A549 (cell line): ENCODE measurements at regions not wholly inside any gene's neighbourhood (a gene's known extent, or its start where the extent isn't known, plus 50 kb on each side); places are given as distances from the start of the nearest gene placed in this dataset.

ENCODE experiments used
- ATAC-seq, 2 experiments: fragments of 200-7000 bp in 1 of 2; fragments of >200 bp in 1 of 2; cut with Nextera tagmentation in 1 of 2; cut with Tn5 transposase in 1 of 2; 3 replicates each; pipeline versions ENCODE4 v1.8.0 to v1.9.1; 2018 to 2020; ENCODE audit warnings: mild to moderate bottlenecking in 1 of 2, moderate library complexity in 1 of 2
- CTCF ChIA-PET: fragments of 300-600 bp; sonication (Branson Sonifier 250); formaldehyde crosslinking; extraction: SDS; loops from one replicate; lab custom pipeline; 2021; ENCODE audit warnings: antibody characterized with exemption, inconsistent platforms; lab: Yijun Ruan, JAX
- POLR2A ChIA-PET: fragments of 350-600 bp; formaldehyde crosslinking; extraction: SDS; loops from one replicate; lab custom pipeline; 2021; ENCODE audit warnings: antibody characterized with exemption, inconsistent platforms; lab: Yijun Ruan, JAX
- DNase-seq, 2 experiments: peaks; one replicate each; pipeline versions ENCODE4 v3.0.0 to v3.0.0-alpha.2; 2011 to 2016; ENCODE audit warnings: low read depth in 1 of 2, low spot score in 1 of 2
- FAIRE-seq: peaks from 2 replicates; lab custom pipeline; 2011; peaks lifted over from hg19 to GRCh38; lab: Jason Lieb, UNC
- H3K27ac ChIP-seq, 2 experiments: fragments of >200 bp; sonication (Bioruptor Twin); formaldehyde crosslinking; 3 replicates each; pipeline ENCODE4 v1.5.1; 2016 to 2017
- H3K4me1 ChIP-seq: fragments of >200 bp; sonication (Bioruptor Twin); formaldehyde crosslinking; 3 replicates; pipeline ENCODE4 v1.6.1; 2016
- H3K4me2 ChIP-seq: fragments of >200 bp; sonication (Bioruptor Twin); formaldehyde crosslinking; 3 replicates; pipeline ENCODE4 v1.6.1; 2016
- H3K4me3 ChIP-seq: fragments of >200 bp; sonication (Bioruptor Twin); formaldehyde crosslinking; 3 replicates; pipeline ENCODE4 v1.5.1; 2016
- H3K9me3 ChIP-seq: fragments of >200 bp; sonication (Bioruptor Twin); formaldehyde crosslinking; 3 replicates; pipeline ENCODE4 v1.6.1; 2016
- CEBPB ChIP-seq, 2 experiments: fragments of >200 bp in 1 of 2; sonication (Bioruptor Twin) in 1 of 2; formaldehyde crosslinking in 1 of 2; IDR thresholded peaks; 2 replicates each; pipeline ENCODE4 v1.6.1; 2012 to 2016
- FOSL2 ChIP-seq, 2 experiments: fragments of 450-650 bp in 1 of 2; fragments of >200 bp in 1 of 2; sonication (Bioruptor Twin) in 1 of 2; formaldehyde crosslinking; IDR thresholded peaks; 2 replicates each; pipeline versions ENCODE4 v1.5.0 to v1.6.1; 2016 to 2020; ENCODE audit warnings: mild to moderate bottlenecking in 1 of 2, moderate library complexity in 1 of 2
- FOXS1 ChIP-seq: fragments of 250-450 bp; sonication (Bioruptor Pico); IDR thresholded peaks from 2 replicates; pipeline ENCODE4 v1.5.0; 2020; ENCODE audit warnings: mild to moderate bottlenecking, moderate library complexity
- GATA3 ChIP-seq: IDR thresholded peaks from 2 replicates; pipeline ENCODE4 v1.6.1; 2012; ENCODE audit warnings: borderline replicate concordance
- HDAC2 ChIP-seq: fragments of 200-600 bp; sonication (generic); IDR thresholded peaks from 2 replicates; pipeline ENCODE4 v1.6.1; 2016
- HEYL ChIP-seq: fragments of 250-450 bp; sonication (Bioruptor Pico); IDR thresholded peaks from 2 replicates; pipeline ENCODE4 v1.8.0; 2021; ENCODE audit warnings: mild to moderate bottlenecking, moderate library complexity
- HOXA7 ChIP-seq: fragments of 250-450 bp; sonication (Bioruptor Pico); IDR thresholded peaks from 2 replicates; pipeline ENCODE4 v1.5.0; 2020; ENCODE audit warnings: mild to moderate bottlenecking, moderate library complexity
- HOXB13 ChIP-seq: fragments of 250-450 bp; sonication (Bioruptor Pico); IDR thresholded peaks from 2 replicates; pipeline ENCODE4 v1.5.0; 2020; ENCODE audit warnings: low read depth, mild to moderate bottlenecking, moderate library complexity
- HOXB5 ChIP-seq: fragments of 250-450 bp; sonication (Bioruptor Pico); IDR thresholded peaks from 2 replicates; pipeline ENCODE4 v1.5.0; 2020; ENCODE audit warnings: mild to moderate bottlenecking, moderate library complexity
- JUN ChIP-seq, 2 experiments: fragments of >200 bp; sonication (Bioruptor Twin); formaldehyde crosslinking; IDR thresholded peaks; 2 replicates in 1 of 2; 3 replicates in 1 of 2; pipeline ENCODE4 v1.6.1; 2016 to 2017
- JUNB ChIP-seq: fragments of >200 bp; sonication (Bioruptor Twin); formaldehyde crosslinking; IDR thresholded peaks from 2 replicates; pipeline ENCODE4 v1.6.1; 2016
- KDM1A ChIP-seq: fragments of 200-600 bp; sonication (generic); IDR thresholded peaks from 2 replicates; pipeline ENCODE4 v1.6.1; 2016; ENCODE audit warnings: low read depth, mild to moderate bottlenecking
- KDM5A ChIP-seq: fragments of 200-600 bp; sonication (generic); IDR thresholded peaks from 2 replicates; pipeline ENCODE4 v1.6.1; 2016; ENCODE audit warnings: antibody characterized with exemption, mild to moderate bottlenecking
- MAFK ChIP-seq: fragments of 450-650 bp; IDR thresholded peaks from 2 replicates; pipeline ENCODE4 v1.6.1; 2014; ENCODE audit not compliant: partially characterized antibody
- MAZ ChIP-seq: fragments of 150-350 bp; IDR thresholded peaks from 2 replicates; pipeline ENCODE4 v1.6.1; 2014; ENCODE audit warnings: antibody characterized with exemption, low read depth, low read length, borderline replicate concordance
- NFE2L2 ChIP-seq: fragments of 150-350 bp; conservative IDR thresholded peaks from 2 replicates; pipeline ENCODE4 v1.6.1; 2014; ENCODE audit warnings: low read length
- NPAS2 ChIP-seq: fragments of 250-450 bp; sonication (Bioruptor Pico); IDR thresholded peaks from 2 replicates; pipeline ENCODE4 v1.8.0; 2022; ENCODE audit warnings: mild to moderate bottlenecking, moderate library complexity, borderline replicate concordance
- NR3C1 ChIP-seq: fragments of >200 bp; sonication (Bioruptor Twin); formaldehyde crosslinking; IDR thresholded peaks from 3 replicates; pipeline ENCODE4 v1.6.1; 2017
- POLR2A ChIP-seq: IDR thresholded peaks from 2 replicates; pipeline ENCODE4 v1.6.1; 2012; ENCODE audit warnings: mild to moderate bottlenecking, low read length
- POLR2AphosphoS2 ChIP-seq: conservative IDR thresholded peaks from 2 replicates; pipeline ENCODE4 v1.6.1; 2012; ENCODE audit warnings: low read length, improper control_type of control experiment, inconsistent platforms
- RCOR1 ChIP-seq: fragments of 150-350 bp; IDR thresholded peaks from 2 replicates; pipeline ENCODE4 v1.6.1; 2014; ENCODE audit warnings: antibody characterized with exemption, low read length, low read depth
- RNF2 ChIP-seq: fragments of 200-600 bp; sonication (generic); IDR thresholded peaks from 2 replicates; pipeline ENCODE4 v1.6.1; 2016; ENCODE audit warnings: low read depth, mild to moderate bottlenecking, antibody characterized with exemption, moderate library complexity, borderline replicate concordance
- SREBF2 ChIP-seq: fragments of 450-650 bp; IDR thresholded peaks from 2 replicates; pipeline ENCODE4 v1.6.1; 2014; ENCODE audit warnings: mild to moderate bottlenecking, moderate library complexity
- WGBS: methylation state at CpG from one replicate; pipeline ENCODE4 v1.1.6; 2017; ENCODE audit errors: missing lambda C conversion rate; 5-methylcytosine and 5-hydroxymethylcytosine counted together
- TF ChIP-seq, protein P1 (sequence below): fragments of >200 bp; sonication (Bioruptor Twin); formaldehyde crosslinking; IDR thresholded peaks from 3 replicates; pipeline ENCODE4 v1.5.1; 2016
- TF ChIP-seq, protein P2 (sequence below): fragments of >200 bp; sonication (Bioruptor Twin); formaldehyde crosslinking; IDR thresholded peaks from 3 replicates; pipeline ENCODE4 v1.6.1; 2016
- TF ChIP-seq, protein P3 (sequence below): fragments of 150-350 bp; IDR thresholded peaks from 2 replicates; pipeline ENCODE4 v1.6.1; 2014; ENCODE audit warnings: low read depth, mild to moderate bottlenecking, low read length
- TF ChIP-seq, protein P4 (sequence below): IDR thresholded peaks from 2 replicates; pipeline ENCODE4 v1.6.1; 2012
- TF ChIP-seq, protein P5 (sequence below): IDR thresholded peaks from 2 replicates; pipeline ENCODE4 v1.6.1; 2012

DNA sequence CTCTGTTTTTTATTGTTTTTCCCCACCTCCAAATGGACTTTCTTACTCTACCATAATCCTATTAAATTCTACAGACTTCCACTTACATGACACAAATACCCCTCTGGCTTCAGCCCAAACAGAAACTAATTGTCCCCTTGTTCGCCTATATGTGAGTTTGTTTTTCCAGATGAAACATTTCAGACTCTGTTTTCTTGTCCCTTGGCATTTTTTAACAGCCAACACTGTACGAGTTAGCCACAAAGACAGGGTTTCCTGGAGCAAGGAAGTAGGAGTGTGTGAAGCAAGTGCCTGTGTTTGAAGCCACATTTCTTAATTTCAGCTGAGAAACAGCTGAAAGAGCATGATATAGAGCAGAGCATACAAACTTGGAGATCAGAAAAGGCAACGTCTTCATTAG lies 382.2 kb upstream of the CDH5 start:
- POLR2A ChIA-PET, result no interaction called here
- TF ChIP-seq HOXA7 (CRISPR knock-in tag) (no peak), MAZ (no peak)

DNA sequence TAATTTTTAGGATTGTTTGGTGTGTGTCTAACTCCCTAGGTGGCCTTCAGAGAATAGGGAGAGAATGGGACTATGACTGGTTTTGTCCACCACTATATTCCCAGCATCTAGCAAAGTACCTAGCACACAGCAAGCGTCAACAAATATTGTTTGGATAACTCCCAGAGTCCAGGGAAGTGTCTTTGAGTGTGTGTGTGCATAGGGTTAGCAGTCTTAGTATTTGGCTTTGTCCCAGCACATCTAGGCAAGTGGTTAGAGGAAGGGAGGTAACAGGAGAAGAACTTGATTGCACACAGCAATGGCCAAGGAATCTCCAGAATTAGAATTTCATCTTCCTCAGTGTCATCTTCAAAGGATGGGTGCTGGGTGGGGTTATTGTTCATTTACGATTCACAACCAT lies 385.4 kb upstream of the CDH5 start:
- Histone ChIP-seq H3K4me1 (no peaks in the 10 kb centered on the region), H3K4me2 (no peak overlapping the region), H3K9me3 (peaks cover 5% of the 10 kb centered on the region; the same call in 1 of the 3 replicates), H3K27ac (no peak overlapping the region), H3K4me3 (no peak overlapping the region)
- CTCF ChIA-PET, result no interaction called here
- ATAC-seq, result no peak
- POLR2A ChIA-PET, result no interaction called here
- 8% methylated on average over 2 of the region's 2 CpGs for WGBS
- no peak for DNase-seq
- TF ChIP-seq HOXB5 (CRISPR knock-in tag), result no peak
- no peak for TF ChIP-seq SREBF2
- TF ChIP-seq RCOR1, result no peak
- TF ChIP-seq HEYL (CRISPR knock-in tag), result no peak
- TF ChIP-seq NFE2L2, result no peak
- TF ChIP-seq, protein P1, sequence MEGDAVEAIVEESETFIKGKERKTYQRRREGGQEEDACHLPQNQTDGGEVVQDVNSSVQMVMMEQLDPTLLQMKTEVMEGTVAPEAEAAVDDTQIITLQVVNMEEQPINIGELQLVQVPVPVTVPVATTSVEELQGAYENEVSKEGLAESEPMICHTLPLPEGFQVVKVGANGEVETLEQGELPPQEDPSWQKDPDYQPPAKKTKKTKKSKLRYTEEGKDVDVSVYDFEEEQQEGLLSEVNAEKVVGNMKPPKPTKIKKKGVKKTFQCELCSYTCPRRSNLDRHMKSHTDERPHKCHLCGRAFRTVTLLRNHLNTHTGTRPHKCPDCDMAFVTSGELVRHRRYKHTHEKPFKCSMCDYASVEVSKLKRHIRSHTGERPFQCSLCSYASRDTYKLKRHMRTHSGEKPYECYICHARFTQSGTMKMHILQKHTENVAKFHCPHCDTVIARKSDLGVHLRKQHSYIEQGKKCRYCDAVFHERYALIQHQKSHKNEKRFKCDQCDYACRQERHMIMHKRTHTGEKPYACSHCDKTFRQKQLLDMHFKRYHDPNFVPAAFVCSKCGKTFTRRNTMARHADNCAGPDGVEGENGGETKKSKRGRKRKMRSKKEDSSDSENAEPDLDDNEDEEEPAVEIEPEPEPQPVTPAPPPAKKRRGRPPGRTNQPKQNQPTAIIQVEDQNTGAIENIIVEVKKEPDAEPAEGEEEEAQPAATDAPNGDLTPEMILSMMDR, result no peak
- no peak for TF ChIP-seq NR3C1
- TF ChIP-seq FOXS1, result no peak
- no peak for TF ChIP-seq CEBPB (IDR thresholded peaks at IDR 0.05)
- no peak for TF ChIP-seq NPAS2 (CRISPR knock-in tag)
- no peak for TF ChIP-seq GATA3
- no peak for TF ChIP-seq HOXB13 (CRISPR knock-in tag)
- TF ChIP-seq, protein P2, sequence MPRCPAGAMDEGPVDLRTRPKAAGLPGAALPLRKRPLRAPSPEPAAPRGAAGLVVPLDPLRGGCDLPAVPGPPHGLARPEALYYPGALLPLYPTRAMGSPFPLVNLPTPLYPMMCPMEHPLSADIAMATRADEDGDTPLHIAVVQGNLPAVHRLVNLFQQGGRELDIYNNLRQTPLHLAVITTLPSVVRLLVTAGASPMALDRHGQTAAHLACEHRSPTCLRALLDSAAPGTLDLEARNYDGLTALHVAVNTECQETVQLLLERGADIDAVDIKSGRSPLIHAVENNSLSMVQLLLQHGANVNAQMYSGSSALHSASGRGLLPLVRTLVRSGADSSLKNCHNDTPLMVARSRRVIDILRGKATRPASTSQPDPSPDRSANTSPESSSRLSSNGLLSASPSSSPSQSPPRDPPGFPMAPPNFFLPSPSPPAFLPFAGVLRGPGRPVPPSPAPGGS, result no peak
- no peak for TF ChIP-seq KDM5A
- TF ChIP-seq JUNB, result no peak
- TF ChIP-seq JUN (IDR thresholded peaks at IDR 0.05), result no peak
- no peak for TF ChIP-seq POLR2A
- TF ChIP-seq, protein P3, sequence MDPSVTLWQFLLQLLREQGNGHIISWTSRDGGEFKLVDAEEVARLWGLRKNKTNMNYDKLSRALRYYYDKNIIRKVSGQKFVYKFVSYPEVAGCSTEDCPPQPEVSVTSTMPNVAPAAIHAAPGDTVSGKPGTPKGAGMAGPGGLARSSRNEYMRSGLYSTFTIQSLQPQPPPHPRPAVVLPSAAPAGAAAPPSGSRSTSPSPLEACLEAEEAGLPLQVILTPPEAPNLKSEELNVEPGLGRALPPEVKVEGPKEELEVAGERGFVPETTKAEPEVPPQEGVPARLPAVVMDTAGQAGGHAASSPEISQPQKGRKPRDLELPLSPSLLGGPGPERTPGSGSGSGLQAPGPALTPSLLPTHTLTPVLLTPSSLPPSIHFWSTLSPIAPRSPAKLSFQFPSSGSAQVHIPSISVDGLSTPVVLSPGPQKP, result no peak
- no peak for TF ChIP-seq POLR2AphosphoS2
- TF ChIP-seq KDM1A, result no peak
- FAIRE-seq, result no peak

More for the DNA sequence above, 382.2 kb upstream of the CDH5 start:
- FAIRE-seq (no peak), ATAC-seq (no peak), DNase-seq (no peak)
- 21% methylated on average over 3 of the region's 3 CpGs for WGBS
- Histone ChIP-seq H3K27ac (no peak overlapping the region), H3K9me3 (no peaks in the 10 kb centered on the region), H3K4me1 (no peaks in the 10 kb centered on the region), H3K4me3 (no peak overlapping the region), H3K4me2 (no peak overlapping the region)
- CTCF ChIA-PET, result no interaction called here

DNA sequence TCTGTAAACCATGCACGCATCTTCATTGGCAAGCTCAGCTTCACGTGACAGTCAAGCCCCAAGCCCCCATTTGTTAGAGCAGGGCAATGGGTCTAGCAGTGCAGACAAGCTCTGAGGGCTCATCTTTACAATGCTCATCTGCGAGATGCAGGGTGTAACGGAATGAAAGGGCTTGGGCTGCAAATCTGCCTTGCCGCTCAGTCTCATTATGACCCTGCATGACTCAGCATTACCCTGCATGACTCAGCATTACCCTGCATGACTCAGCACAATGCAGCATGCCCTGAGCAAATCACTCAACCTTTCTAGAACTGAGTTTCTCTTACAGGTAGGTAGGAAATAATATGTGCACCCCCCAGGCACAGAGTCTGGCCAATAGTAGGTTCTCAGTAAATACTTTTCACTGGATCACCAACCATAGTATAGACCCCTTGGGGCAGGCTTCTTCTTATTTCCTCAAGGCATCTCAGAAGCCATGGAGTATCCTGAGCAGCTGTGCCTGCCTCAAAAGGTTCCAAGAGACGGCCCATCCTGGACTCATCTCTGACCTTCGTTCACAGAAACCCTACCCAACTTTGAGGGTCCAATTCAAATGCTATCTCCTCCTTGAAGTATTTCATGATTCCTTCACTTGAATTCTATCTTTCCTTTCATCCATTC lies 391.3 kb upstream of the CDH5 start:
- no peak for FAIRE-seq
- peak in 1 of 2 experiments; percentile 66 for DNase-seq
- Histone ChIP-seq H3K9me3 (peaks cover 23% of the 10 kb centered on the region), H3K4me3 (no peak overlapping the region), H3K27ac (peak overlapping the region; percentile 54 to 76; a peak in 5 of 6 replicates), H3K4me2 (no peak overlapping the region), H3K4me1 (no peaks in the 10 kb centered on the region)
- TF ChIP-seq FOSL2 (IDR thresholded peaks at IDR 0.05) (no peak), FOSL2 (CRISPR knock-in tag; IDR thresholded peaks at IDR 0.05) (peak; percentile 86), MAFK (peak; percentile 99), CEBPB (IDR thresholded peaks at IDR 0.05) (no peak), HDAC2 (no peak), RNF2 (no peak), HOXB13 (CRISPR knock-in tag) (peak; percentile 50; the same call in 1 of the 2 replicates), NFE2L2 (peak; percentile 99)
- TF ChIP-seq, protein P4, sequence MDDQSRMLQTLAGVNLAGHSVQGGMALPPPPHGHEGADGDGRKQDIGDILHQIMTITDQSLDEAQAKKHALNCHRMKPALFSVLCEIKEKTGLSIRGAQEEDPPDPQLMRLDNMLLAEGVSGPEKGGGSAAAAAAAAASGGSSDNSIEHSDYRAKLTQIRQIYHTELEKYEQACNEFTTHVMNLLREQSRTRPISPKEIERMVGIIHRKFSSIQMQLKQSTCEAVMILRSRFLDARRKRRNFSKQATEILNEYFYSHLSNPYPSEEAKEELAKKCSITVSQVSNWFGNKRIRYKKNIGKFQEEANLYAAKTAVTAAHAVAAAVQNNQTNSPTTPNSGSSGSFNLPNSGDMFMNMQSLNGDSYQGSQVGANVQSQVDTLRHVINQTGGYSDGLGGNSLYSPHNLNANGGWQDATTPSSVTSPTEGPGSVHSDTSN, result no peak
- TF ChIP-seq, protein P5, sequence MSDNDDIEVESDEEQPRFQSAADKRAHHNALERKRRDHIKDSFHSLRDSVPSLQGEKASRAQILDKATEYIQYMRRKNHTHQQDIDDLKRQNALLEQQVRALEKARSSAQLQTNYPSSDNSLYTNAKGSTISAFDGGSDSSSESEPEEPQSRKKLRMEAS, result 0 out of 2 replicates have a peak, but pooled peaks have one; percentile 33
- ATAC-seq, result peak in 1 of 2 experiments; percentile 44; a peak in 3 of 6 replicates
- POLR2A ChIA-PET, result no interaction called here
- 60% methylated on average over 7 of the region's 7 CpGs for WGBS
- CTCF ChIA-PET, result no interaction called here
